HG02798 (cell line): ENCODE measurements at regions not wholly inside any gene's neighbourhood (a gene's known extent, or its start where the extent isn't known, plus 50 kb on each side); places are given as distances from the start of the nearest gene placed in this dataset.
"Not testable (repeated sequence)": the region's sequence is repeated elsewhere in the genome, so short reads cannot be mapped to it uniquely, and the experiment has no call there.

Source experiments
- ATAC-seq: cut with Tn5 transposase; IDR thresholded peaks from one replicate; pipeline ENCODE4 v1.9.1; 2021; ENCODE audit warnings: mild to moderate bottlenecking; ENCODE audit not compliant: unreplicated experiment, poor library complexity

- ATAC-seq: no peak
Measured at GRCh38 chr4:31141832-31142142, 421.6 kb downstream of the PCDH7 start.

GRCh38 chr4:31146366-31146765 is 426.2 kb downstream of the PCDH7 start:
- no peak for ATAC-seq

GRCh38 chr4:31148990-31149389 is 428.8 kb downstream of the PCDH7 start:
- no peak for ATAC-seq

- no peak for ATAC-seq
Measured at GRCh38 chr4:31156221-31156620, 436.1 kb downstream of the PCDH7 start.

GRCh38 chr4:31160146-31160545 is 440.0 kb downstream of the PCDH7 start:
- no peak for ATAC-seq

- no peak for ATAC-seq
Measured at GRCh38 chr4:31169846-31170245, 449.7 kb downstream of the PCDH7 start.

GRCh38 chr4:31171362-31171761 is 451.2 kb downstream of the PCDH7 start:
- no peak for ATAC-seq

GRCh38 chr4:31175242-31175910 is 455.2 kb downstream of the PCDH7 start:
- no peak for ATAC-seq

- no peak for ATAC-seq
Measured at GRCh38 chr4:31183256-31183655, 463.1 kb downstream of the PCDH7 start.

- no peak for ATAC-seq
Measured at GRCh38 chr4:31185014-31185585, 464.9 kb downstream of the PCDH7 start.

GRCh38 chr4:31187979-31188378 is 467.8 kb downstream of the PCDH7 start:
- no peak for ATAC-seq

- ATAC-seq: no peak
Measured at GRCh38 chr4:31189938-31190337, 469.8 kb downstream of the PCDH7 start.

GRCh38 chr4:31190671-31191070 is 470.5 kb downstream of the PCDH7 start:
- ATAC-seq: no peak

GRCh38 chr4:31192341-31192740 is 472.2 kb downstream of the PCDH7 start:
- ATAC-seq: no peak

GRCh38 chr4:31193521-31193920 is 473.4 kb downstream of the PCDH7 start:
- no peak for ATAC-seq

- ATAC-seq: no peak
Measured at GRCh38 chr4:31194823-31195222, 474.7 kb downstream of the PCDH7 start.

- no peak for ATAC-seq
Measured at GRCh38 chr4:31199644-31200043, 479.5 kb downstream of the PCDH7 start.

GRCh38 chr4:31202054-31202453 is 481.9 kb downstream of the PCDH7 start:
- ATAC-seq: not testable (repeated sequence)

- no peak for ATAC-seq
Measured at GRCh38 chr4:31204874-31205273, 484.7 kb downstream of the PCDH7 start.

- no peak for ATAC-seq
Measured at GRCh38 chr4:31220921-31221320, 500.8 kb downstream of the PCDH7 start.

- no peak for ATAC-seq
Measured at GRCh38 chr4:31228068-31228467, 507.9 kb downstream of the PCDH7 start.

- ATAC-seq: no peak
Measured at GRCh38 chr4:31230594-31230993, 510.4 kb downstream of the PCDH7 start.
